Tibial nerve (tissue), 4 donors: ENCODE measurements at regions not wholly inside any gene's neighbourhood (a gene's known extent, or its start where the extent isn't known, plus 50 kb on each side); places are given as distances from the start of the nearest gene placed in this dataset.
A peak's percentile ranks its signal among the peaks of the same experiment; 100 is the strongest.

ENCODE experiments used
- DNase-seq, 2 donors: peaks; one replicate each; pipeline ENCODE4 v3.0.0-alpha.2; 2019; ENCODE audit warnings: low spot score in 2 of 2
- H3K27ac ChIP-seq, 4 donors: fragments of 200-600 bp; sonication (generic) in 3 of 4; one replicate each; pipeline ENCODE4 v1.5.1; 2017 to 2019; ENCODE audit warnings: mild to moderate bottlenecking in 1 of 4
- H3K27me3 ChIP-seq, 2 donors: fragments of 200-600 bp; sonication (generic) in 1 of 2; one replicate each; pipeline versions ENCODE4 v1.5.1 to v1.6.0; 2017 to 2019
- H3K36me3 ChIP-seq, 3 donors: fragments of 200-600 bp; sonication (generic); one replicate each; pipeline ENCODE4 v1.5.1; 2018 to 2019
- H3K4me1 ChIP-seq, 4 donors: fragments of 200-600 bp; sonication (generic) in 3 of 4; one replicate each; pipeline ENCODE4 v1.5.1; 2017 to 2019
- H3K4me3 ChIP-seq, 4 donors: fragments of 200-600 bp; sonication (generic) in 3 of 4; one replicate each; pipeline ENCODE4 v1.5.1; 2017 to 2019; ENCODE audit warnings: mild to moderate bottlenecking in 1 of 4, moderate library complexity in 1 of 4
- H3K9me3 ChIP-seq, 4 donors: fragments of 200-600 bp; sonication (generic) in 3 of 4; one replicate each; pipeline ENCODE4 v1.5.1; 2017 to 2019
- EP300 ChIP-seq, 2 donors: sonication (generic); formaldehyde crosslinking; IDR thresholded peaks; one replicate each; pipeline ENCODE4 v1.6.1; 2017; ENCODE audit warnings: antibody characterized with exemption in 2 of 2, mild to moderate bottlenecking in 1 of 2
- POLR2A ChIP-seq, 2 donors: fragments of 450-650 bp; IDR thresholded peaks; one replicate each; pipeline ENCODE4 v1.6.1; 2017; ENCODE audit warnings: antibody characterized with exemption in 2 of 2, mild to moderate bottlenecking in 2 of 2, moderate library complexity in 2 of 2
- WGBS, 2 donors: methylation state at CpG; one replicate each; pipeline ENCODE4 v1.1.5; 2018; 5-methylcytosine and 5-hydroxymethylcytosine counted together
- TF ChIP-seq, protein P1 (sequence below), 5 experiments: fragments of 200-600 bp in 3 of 5; fragments of 450-650 bp in 2 of 5; sonication (generic) in 3 of 5; IDR thresholded peaks; one replicate each; pipeline ENCODE4 v1.5.1; 2016 to 2019; ENCODE audit warnings: antibody characterized with exemption in 5 of 5, mild to moderate bottlenecking in 3 of 5, moderate library complexity in 2 of 5

DNA sequence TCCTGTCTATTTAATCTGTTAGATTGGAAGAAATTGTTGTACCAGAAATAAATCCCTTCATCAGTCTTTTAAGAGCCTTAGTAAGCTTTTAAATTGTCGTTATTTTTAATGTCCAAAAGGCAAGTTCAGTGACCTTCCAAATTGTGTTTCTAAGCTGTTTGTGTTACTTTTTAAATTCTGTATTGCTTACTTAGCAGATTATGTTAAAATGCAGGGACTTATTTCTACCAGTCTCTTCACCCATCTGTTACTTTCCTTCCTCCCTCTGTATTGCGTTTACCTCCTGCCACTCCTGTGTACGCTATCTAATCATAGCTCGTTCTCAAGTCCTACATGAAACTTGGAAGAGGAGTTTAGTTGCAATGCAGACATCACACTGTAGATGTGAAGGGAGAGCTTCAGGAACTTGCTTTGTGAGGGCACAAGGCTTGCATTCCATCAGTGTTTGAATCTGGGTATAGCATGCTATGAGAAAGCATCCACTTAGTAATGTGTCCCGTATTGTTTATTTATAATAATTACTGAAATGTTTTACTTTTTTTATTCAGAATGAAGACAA, 406.5 kb upstream of the RGS6 start:
- H3K36me3 ChIP-seq: no peaks in the 10 kb centered on the region
- no peaks in the 10 kb centered on the region for H3K9me3 ChIP-seq
- H3K27ac ChIP-seq: no peak overlapping the region
- no peak for DNase-seq
- no peaks in the 10 kb centered on the region for H3K27me3 ChIP-seq
- 77 to 85% methylated on average over 5 of the region's 5 CpGs for WGBS, 2 donors
- no peak overlapping the region for H3K4me3 ChIP-seq
- TF ChIP-seq, protein P1, sequence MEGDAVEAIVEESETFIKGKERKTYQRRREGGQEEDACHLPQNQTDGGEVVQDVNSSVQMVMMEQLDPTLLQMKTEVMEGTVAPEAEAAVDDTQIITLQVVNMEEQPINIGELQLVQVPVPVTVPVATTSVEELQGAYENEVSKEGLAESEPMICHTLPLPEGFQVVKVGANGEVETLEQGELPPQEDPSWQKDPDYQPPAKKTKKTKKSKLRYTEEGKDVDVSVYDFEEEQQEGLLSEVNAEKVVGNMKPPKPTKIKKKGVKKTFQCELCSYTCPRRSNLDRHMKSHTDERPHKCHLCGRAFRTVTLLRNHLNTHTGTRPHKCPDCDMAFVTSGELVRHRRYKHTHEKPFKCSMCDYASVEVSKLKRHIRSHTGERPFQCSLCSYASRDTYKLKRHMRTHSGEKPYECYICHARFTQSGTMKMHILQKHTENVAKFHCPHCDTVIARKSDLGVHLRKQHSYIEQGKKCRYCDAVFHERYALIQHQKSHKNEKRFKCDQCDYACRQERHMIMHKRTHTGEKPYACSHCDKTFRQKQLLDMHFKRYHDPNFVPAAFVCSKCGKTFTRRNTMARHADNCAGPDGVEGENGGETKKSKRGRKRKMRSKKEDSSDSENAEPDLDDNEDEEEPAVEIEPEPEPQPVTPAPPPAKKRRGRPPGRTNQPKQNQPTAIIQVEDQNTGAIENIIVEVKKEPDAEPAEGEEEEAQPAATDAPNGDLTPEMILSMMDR (IDR thresholded peaks at IDR 0.05): no peak
- TF ChIP-seq POLR2A (IDR thresholded peaks at IDR 0.05) (no peak), EP300 (IDR thresholded peaks at IDR 0.05) (no peak)
- peaks cover 0 to 15% (median 3%) of the 10 kb centered on the region in 4 donors for H3K4me1 ChIP-seq

DNA sequence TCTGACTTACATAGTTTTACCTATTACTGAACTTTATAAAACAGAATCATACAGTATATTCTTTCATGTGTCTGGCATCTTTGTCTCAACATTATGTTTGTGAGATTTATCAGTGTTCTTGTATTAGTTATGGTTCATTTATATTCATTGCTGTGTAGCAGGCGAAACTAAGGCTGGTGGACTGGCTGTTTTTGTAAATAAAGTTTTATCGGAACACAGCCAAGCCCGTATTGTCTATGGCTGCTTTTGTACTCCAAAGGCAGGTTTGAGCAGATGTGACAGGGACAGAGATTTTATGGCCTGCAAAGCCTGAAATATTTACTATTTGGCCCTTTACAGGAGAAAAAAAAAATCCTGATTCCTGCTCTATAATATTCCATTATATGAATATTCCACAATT, 405.8 kb upstream of the RGS6 start:
- Histone ChIP-seq H3K9me3 (no peaks in the 10 kb centered on the region), H3K4me1 (peaks cover 0 to 15% (median 3%) of the 10 kb centered on the region in 4 donors), H3K36me3 (no peaks in the 10 kb centered on the region), H3K27me3 (no peaks in the 10 kb centered on the region), H3K27ac (no peak overlapping the region), H3K4me3 (no peak overlapping the region)
- no peak for DNase-seq
- WGBS, 2 donors: 95 to 96% methylated on average over 3 of the region's 3 CpGs
- TF ChIP-seq, protein P1 (IDR thresholded peaks at IDR 0.05): no peak
- TF ChIP-seq POLR2A (IDR thresholded peaks at IDR 0.05): no peak
- no peak for TF ChIP-seq EP300 (IDR thresholded peaks at IDR 0.05)

DNA sequence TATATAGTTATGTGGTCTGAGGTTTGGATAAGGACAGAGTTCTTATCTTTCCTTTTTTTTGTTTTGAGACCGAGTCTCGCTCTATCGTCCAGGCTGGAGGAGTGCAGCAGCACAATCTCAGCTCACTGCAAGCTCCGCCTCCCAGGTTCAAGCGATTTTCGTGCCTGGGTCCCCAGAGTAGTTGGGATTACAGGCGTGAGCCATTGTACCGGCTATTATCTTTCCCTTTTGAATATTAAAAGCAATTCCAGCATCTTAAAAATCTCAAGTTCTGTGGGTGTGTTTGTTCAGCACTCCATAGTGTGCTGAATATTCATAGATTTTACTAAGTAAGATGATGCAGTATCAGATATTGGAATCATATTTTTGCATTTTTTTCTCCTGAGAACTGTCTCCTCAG, 404.4 kb upstream of the RGS6 start:
- no peaks in the 10 kb centered on the region for H3K9me3 ChIP-seq
- no peak overlapping the region for H3K4me3 ChIP-seq
- WGBS, 2 donors: 63 to 76% methylated on average over 8 of the region's 8 CpGs
- H3K27me3 ChIP-seq: no peaks in the 10 kb centered on the region
- TF ChIP-seq EP300 (IDR thresholded peaks at IDR 0.05) (no peak), POLR2A (IDR thresholded peaks at IDR 0.05) (no peak)
- TF ChIP-seq, protein P1 (IDR thresholded peaks at IDR 0.05): no peak
- H3K27ac ChIP-seq: no peak overlapping the region
- H3K36me3 ChIP-seq: no peaks in the 10 kb centered on the region
- peaks cover 0 to 25% (median 4%) of the 10 kb centered on the region in 4 donors for H3K4me1 ChIP-seq
- no peak for DNase-seq

DNA sequence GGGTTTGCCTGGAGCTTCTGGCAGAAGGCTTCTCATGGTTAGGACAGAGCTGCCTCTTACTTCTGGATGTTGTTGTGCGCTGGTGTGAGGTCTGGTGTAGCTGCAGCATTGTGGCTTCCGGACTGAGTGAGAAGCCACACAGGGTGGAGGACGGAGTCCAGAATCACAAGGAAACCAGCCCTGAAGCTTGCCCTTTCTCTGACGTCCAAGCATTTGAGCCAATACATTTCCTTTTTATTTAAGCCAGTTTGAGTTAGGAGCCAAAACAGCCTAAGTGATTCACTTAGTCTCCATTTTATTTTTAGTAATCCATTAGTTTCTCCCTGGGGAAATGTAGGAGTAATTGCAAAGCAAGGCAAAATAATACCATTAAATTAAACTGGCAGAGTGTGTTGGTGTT, 402.4 kb upstream of the RGS6 start:
- 63 to 65% methylated on average over 4 of the region's 4 CpGs for WGBS, 2 donors
- H3K27me3 ChIP-seq: no peaks in the 10 kb centered on the region
- no peaks in the 10 kb centered on the region for H3K9me3 ChIP-seq
- TF ChIP-seq POLR2A (IDR thresholded peaks at IDR 0.05) (no peak), EP300 (IDR thresholded peaks at IDR 0.05) (peak in 1 of 2 donors; percentile 29)
- TF ChIP-seq, protein P1 (IDR thresholded peaks at IDR 0.05): no peak
- no peak overlapping the region for H3K4me3 ChIP-seq
- no peaks in the 10 kb centered on the region for H3K36me3 ChIP-seq
- H3K4me1 ChIP-seq: peaks cover 0 to 19% (median 7%) of the 10 kb centered on the region in 4 donors
- peak in 1 of 2 donors; percentile 28 for DNase-seq
- peak overlapping the region in 2 of 4 donors; percentile 36 to 50 for H3K27ac ChIP-seq

DNA sequence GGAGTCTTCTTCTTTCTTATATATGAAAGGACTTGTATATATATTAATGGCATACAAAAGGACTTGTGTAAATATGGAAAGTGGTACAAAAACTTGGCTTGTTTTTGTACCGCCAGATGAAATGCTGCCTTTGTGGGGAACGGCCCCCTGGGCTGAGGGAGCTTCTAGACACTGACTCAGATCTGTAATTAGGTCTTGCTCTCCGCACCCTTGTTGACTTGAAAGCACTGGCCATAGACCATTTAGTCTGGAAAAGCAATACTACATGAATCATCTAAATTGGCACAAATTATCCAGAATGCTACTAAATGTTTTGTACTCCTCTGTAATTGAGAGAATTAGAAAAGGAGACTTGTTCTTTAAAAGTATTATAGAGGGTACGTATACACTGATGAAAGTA, 399.9 kb upstream of the RGS6 start:
- no peaks in the 10 kb centered on the region for H3K9me3 ChIP-seq
- peaks cover 0 to 42% (median 7%) of the 10 kb centered on the region in 4 donors for H3K4me1 ChIP-seq
- TF ChIP-seq EP300 (IDR thresholded peaks at IDR 0.05): peak in 1 of 2 donors; percentile 41
- TF ChIP-seq, protein P1 (IDR thresholded peaks at IDR 0.05): no peak
- TF ChIP-seq POLR2A (IDR thresholded peaks at IDR 0.05): no peak
- H3K36me3 ChIP-seq: no peaks in the 10 kb centered on the region
- 29 to 40% methylated on average over 4 of the region's 4 CpGs for WGBS, 2 donors
- peak overlapping the region in 2 of 4 donors; percentile 69 for H3K27ac ChIP-seq
- peak in 1 of 2 donors; percentile 30 for DNase-seq
- no peak overlapping the region for H3K4me3 ChIP-seq
- no peaks in the 10 kb centered on the region for H3K27me3 ChIP-seq
